ENCODE measurements at regions not wholly inside any gene's neighbourhood (a gene's known extent, or its start where the extent isn't known, plus 50 kb on each side); places are given as distances from the start of the nearest gene placed in this dataset.

- TF ChIP-seq CTCF (IDR thresholded peaks at IDR 0.05), result no peak
- no peak for TF ChIP-seq POLR2A (IDR thresholded peaks at IDR 0.05)
Measured at GRCh38 chrX:137930533-137930932, 364.6 kb downstream of the ZIC3 start.
